Stimulated activated effector memory CD8-positive, alpha-beta T cell treated with anti-CD3 and anti-CD28 coated beads, Interleukin-12 subunit alpha, Interleukin-12 subunit beta, amount 100 ng/mL, for 72 hours (primary cell): ENCODE measurements at regions not wholly inside any gene's neighbourhood (a gene's known extent, or its start where the extent isn't known, plus 50 kb on each side); places are given as distances from the start of the nearest gene placed in this dataset.
A peak's percentile ranks its signal among the peaks of the same experiment; 100 is the strongest.

Experiments used
- ATAC-seq: fragments of 150-1000 bp; cut with Tn5 transposase; 2 replicates; pipeline ENCODE4 v1.10.0; 2021
- DNase-seq, 2 donors: peaks; one replicate each; pipeline ENCODE4 v3.0.0; 2021 to 2022; ENCODE audit warnings: low spot score in 2 of 2
- H3K27ac Mint-ChIP-seq: one replicate; pipeline ENCODE4 v1.8.0; 2022; ENCODE audit warnings: mild to moderate bottlenecking, mixed read lengths
- H3K36me3 Mint-ChIP-seq: one replicate; pipeline ENCODE4 v1.8.0; 2022; ENCODE audit warnings: mild to moderate bottlenecking, mixed read lengths
- H3K4me1 Mint-ChIP-seq: one replicate; pipeline ENCODE4 v1.8.0; 2022; ENCODE audit warnings: mixed read lengths
- H3K4me3 Mint-ChIP-seq: one replicate; pipeline ENCODE4 v1.8.0; 2022; ENCODE audit warnings: mild to moderate bottlenecking, mixed read lengths
- H3K9me3 Mint-ChIP-seq: one replicate; pipeline ENCODE4 v1.8.0; 2022; ENCODE audit warnings: mixed read lengths

DNA sequence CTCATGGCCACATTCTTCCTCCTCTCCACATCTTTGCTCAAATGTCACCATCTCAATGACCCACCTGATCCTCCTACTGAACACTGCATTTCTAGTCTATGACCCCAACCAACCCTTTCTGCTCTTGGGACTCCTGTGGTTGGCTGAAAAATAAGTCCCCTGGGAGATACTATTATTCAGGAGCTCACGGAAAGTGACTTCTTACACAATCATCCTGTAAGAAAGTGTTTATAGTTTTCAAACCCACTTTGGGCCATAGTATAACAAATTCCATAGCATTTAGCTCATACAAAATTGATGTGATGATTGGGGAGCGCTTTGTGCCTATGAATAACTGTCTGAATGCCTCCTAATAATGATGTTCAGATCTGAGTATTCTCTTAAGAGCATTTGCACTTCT lies 161.4 kb upstream of the HS3ST1 start:
- ATAC-seq, result no peak

DNA sequence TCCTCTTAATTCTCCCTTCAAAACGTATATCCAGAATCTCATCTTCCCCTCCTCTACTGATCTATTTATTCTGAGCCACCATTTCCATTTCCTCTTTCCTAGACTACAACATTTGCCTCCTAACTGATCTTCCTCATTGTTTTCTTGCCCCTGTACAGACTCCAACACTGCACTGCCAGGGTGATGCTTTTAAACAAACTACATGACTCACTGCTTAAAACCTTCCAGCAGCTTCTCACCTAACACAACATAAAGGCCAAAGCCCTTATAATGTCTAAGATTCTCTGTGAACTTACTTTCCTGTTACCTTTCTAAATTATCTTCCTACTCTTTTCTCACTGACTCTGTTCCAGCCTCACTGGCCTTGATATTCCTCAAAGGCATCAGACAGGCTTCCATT lies 161.0 kb upstream of the HS3ST1 start:
- Mint-ChIP-seq H3K36me3 (no peaks in the 10 kb centered on the region), H3K9me3 (no peaks in the 10 kb centered on the region), H3K27ac (no peak overlapping the region), H3K4me3 (no peak overlapping the region), H3K4me1 (no peaks in the 10 kb centered on the region)
- DNase-seq, result no peak
- ATAC-seq, result no peak

More for the DNA sequence above, 161.4 kb upstream of the HS3ST1 start:
- no peak overlapping the region for H3K27ac Mint-ChIP-seq
- H3K4me1 Mint-ChIP-seq, result no peaks in the 10 kb centered on the region
- no peaks in the 10 kb centered on the region for H3K9me3 Mint-ChIP-seq
- no peak for DNase-seq
- no peak overlapping the region for H3K4me3 Mint-ChIP-seq
- no peaks in the 10 kb centered on the region for H3K36me3 Mint-ChIP-seq

- Mint-ChIP-seq H3K4me3 (no peak overlapping the region), H3K27ac (no peak overlapping the region), H3K9me3 (no peaks in the 10 kb centered on the region), H3K36me3 (no peaks in the 10 kb centered on the region), H3K4me1 (no peaks in the 10 kb centered on the region)
- ATAC-seq (no peak), DNase-seq (no peak)
Observed at GRCh38 chr4:11587797-11588196, 159.1 kb upstream of the HS3ST1 start.

DNA sequence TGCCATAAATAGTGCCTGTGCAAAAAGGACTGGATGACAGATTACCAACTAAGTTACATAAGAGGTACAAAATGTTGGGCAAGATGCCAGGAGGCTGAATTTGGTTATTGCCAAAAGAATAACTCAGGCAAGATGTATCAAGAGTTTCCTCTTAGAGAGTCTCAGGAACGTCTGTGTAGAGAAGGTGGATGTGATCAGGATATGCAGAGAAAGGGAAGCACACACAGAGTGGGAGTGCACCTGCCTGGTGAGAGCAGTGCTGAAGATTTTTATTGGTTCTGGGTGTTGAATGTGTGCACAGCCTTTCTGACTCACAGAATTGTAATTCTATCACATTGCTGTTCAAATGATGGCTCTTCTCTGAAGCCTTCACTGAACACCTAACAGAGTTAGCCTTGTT lies 156.8 kb upstream of the HS3ST1 start:
- ATAC-seq (no peak), DNase-seq (no peak)
- no peak overlapping the region for H3K27ac Mint-ChIP-seq

DNA sequence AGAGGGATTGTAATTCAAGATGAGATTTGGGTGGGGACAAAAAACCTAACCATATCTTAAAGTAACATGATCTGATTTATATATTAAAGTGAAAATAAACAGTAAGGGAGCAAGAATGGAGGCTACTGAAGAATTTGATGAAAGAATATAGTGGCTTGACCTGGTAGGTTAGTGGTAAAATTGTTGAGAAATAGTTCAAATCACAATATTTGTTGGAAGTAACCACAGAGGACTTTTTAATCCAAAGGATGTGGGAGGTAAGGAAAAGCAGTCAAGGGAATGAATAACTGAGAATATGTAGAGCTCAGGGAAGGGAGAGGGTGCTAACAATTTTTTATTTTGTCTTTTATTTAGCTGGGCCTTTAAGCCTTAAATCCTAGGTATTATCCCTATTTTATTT lies 139.8 kb upstream of the HS3ST1 start:
- H3K36me3 Mint-ChIP-seq, result no peaks in the 10 kb centered on the region
- H3K27ac Mint-ChIP-seq, result no peak overlapping the region
- DNase-seq, result no peak
- ATAC-seq, result no peak
- no peaks in the 10 kb centered on the region for H3K9me3 Mint-ChIP-seq
- no peaks in the 10 kb centered on the region for H3K4me1 Mint-ChIP-seq
- H3K4me3 Mint-ChIP-seq, result no peak overlapping the region

More for the DNA sequence above, 156.8 kb upstream of the HS3ST1 start:
- Mint-ChIP-seq H3K4me3 (no peak overlapping the region), H3K4me1 (no peaks in the 10 kb centered on the region), H3K9me3 (peaks cover 9% of the 10 kb centered on the region), H3K36me3 (no peaks in the 10 kb centered on the region)

- no peaks in the 10 kb centered on the region for H3K4me1 Mint-ChIP-seq
- no peaks in the 10 kb centered on the region for H3K9me3 Mint-ChIP-seq
- ATAC-seq, result no peak
- H3K4me3 Mint-ChIP-seq, result no peak overlapping the region
- no peaks in the 10 kb centered on the region for H3K36me3 Mint-ChIP-seq
- H3K27ac Mint-ChIP-seq, result no peak overlapping the region
- no peak for DNase-seq
Observed at GRCh38 chr4:11566444-11567022, 137.8 kb upstream of the HS3ST1 start.

DNA sequence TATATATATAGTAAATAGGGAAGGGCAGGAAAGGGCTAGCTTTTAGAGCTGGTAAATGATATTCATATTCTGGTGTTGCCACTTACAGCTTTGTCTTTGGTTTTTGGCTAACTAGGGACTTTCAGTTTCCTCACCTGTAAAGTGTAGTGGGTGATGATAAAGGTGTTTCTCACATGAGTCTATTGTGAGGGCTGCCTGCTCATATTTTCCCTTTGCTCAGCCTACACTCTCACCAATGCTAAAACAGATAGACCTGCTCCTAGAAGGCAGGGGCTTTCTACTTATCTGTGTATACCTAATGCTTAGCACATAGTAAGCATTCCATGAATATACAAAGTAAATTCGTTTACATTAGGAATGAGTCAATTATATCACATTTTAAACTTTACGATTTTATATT lies 137.2 kb upstream of the HS3ST1 start:
- no peaks in the 10 kb centered on the region for H3K4me1 Mint-ChIP-seq
- H3K9me3 Mint-ChIP-seq, result no peaks in the 10 kb centered on the region
- DNase-seq (no peak), ATAC-seq (no peak)
- no peak overlapping the region for H3K4me3 Mint-ChIP-seq
- H3K27ac Mint-ChIP-seq, result no peak overlapping the region
- no peaks in the 10 kb centered on the region for H3K36me3 Mint-ChIP-seq

DNA sequence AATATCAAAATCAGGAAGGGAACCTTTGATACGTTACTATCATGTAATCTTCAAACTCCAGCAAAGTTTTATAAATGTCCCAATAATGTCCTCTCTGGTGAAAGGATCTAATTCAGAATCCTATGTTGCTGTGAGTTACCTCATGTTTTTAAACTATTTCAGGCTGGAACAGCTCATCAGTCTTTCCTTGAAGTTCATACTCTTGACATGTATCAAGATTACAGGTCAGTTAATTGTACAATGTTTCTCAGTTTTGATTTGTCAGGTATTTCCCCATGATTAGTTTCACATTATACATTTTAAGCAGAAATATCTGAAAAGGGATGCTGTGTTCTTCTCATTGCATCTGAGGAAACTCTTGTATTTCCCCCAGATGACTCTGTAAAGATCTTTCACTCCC lies 136.5 kb upstream of the HS3ST1 start:
- H3K27ac Mint-ChIP-seq, result no peak overlapping the region
- no peaks in the 10 kb centered on the region for H3K4me1 Mint-ChIP-seq
- DNase-seq (no peak), ATAC-seq (no peak)
- no peaks in the 10 kb centered on the region for H3K36me3 Mint-ChIP-seq
- H3K4me3 Mint-ChIP-seq, result no peak overlapping the region
- H3K9me3 Mint-ChIP-seq, result no peaks in the 10 kb centered on the region

- DNase-seq (no peak), ATAC-seq (no peak)
- Mint-ChIP-seq H3K36me3 (no peaks in the 10 kb centered on the region), H3K4me3 (no peak overlapping the region), H3K4me1 (no peaks in the 10 kb centered on the region), H3K9me3 (no peaks in the 10 kb centered on the region), H3K27ac (no peak overlapping the region)
Observed at GRCh38 chr4:11564021-11564420, 135.3 kb upstream of the HS3ST1 start.

DNA sequence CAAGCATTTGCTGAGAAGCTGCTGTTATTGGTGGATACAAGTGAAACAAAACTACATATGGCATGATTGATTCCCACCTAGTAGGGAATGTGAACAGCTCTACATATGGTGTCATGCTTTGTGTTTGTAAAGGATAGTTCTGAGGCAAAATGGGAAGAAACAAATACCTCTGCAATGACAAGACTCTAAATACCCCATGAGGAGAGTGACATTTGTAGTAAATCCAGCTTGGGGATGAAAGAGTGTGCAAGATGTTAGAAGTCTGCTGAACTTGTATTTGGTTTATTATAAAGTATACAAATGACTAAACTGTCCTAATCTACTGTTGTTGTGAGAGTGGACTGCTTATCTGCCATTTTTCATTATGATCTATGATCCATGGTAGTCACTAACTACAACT lies 120.8 kb upstream of the HS3ST1 start:
- Mint-ChIP-seq H3K4me3 (no peak overlapping the region), H3K27ac (no peak overlapping the region), H3K4me1 (peaks cover 7% of the 10 kb centered on the region), H3K9me3 (no peaks in the 10 kb centered on the region), H3K36me3 (no peaks in the 10 kb centered on the region)
- ATAC-seq, result no peak
- DNase-seq, result no peak

DNA sequence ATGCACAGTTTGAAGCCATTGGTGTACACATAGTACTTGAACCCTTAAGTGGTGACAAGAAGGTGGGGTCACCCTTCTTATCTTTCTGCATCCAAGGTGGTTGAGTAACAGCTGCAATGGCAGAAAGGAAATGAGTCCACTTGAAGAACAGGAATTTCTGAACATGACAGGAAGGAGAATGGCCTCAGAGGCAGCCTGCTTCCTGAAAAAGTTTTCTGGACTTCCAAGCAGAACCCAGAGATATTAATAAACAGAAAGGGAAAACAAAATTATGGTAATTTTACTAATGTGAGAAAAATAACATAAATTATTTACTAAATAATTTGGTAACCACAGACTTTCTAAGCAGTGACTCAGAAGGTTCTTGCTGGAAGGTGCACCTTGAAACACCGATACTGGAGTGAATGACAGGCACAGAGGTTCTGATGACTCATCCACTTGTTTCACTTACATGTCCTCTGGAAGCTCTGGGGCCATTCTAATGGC lies 119.9 kb upstream of the HS3ST1 start:
- Mint-ChIP-seq H3K9me3 (no peaks in the 10 kb centered on the region), H3K4me3 (no peak overlapping the region), H3K4me1 (peaks cover 7% of the 10 kb centered on the region), H3K36me3 (no peaks in the 10 kb centered on the region), H3K27ac (no peak overlapping the region)
- ATAC-seq, result peak; percentile 65
- no peak for DNase-seq

GRCh38 chr4:11546391-11547175 lies 117.9 kb upstream of the HS3ST1 start:
- DNase-seq, result no peak
- Mint-ChIP-seq H3K9me3 (no peaks in the 10 kb centered on the region), H3K4me1 (peaks cover 7% of the 10 kb centered on the region), H3K4me3 (no peak overlapping the region), H3K36me3 (no peaks in the 10 kb centered on the region), H3K27ac (no peak overlapping the region)
- no peak for ATAC-seq

- Mint-ChIP-seq H3K4me1 (peaks cover 7% of the 10 kb centered on the region), H3K4me3 (no peak overlapping the region), H3K9me3 (no peaks in the 10 kb centered on the region), H3K27ac (no peak overlapping the region), H3K36me3 (no peaks in the 10 kb centered on the region)
- DNase-seq (no peak), ATAC-seq (no peak)
Observed at GRCh38 chr4:11545651-11546050, 117.0 kb upstream of the HS3ST1 start.

DNA sequence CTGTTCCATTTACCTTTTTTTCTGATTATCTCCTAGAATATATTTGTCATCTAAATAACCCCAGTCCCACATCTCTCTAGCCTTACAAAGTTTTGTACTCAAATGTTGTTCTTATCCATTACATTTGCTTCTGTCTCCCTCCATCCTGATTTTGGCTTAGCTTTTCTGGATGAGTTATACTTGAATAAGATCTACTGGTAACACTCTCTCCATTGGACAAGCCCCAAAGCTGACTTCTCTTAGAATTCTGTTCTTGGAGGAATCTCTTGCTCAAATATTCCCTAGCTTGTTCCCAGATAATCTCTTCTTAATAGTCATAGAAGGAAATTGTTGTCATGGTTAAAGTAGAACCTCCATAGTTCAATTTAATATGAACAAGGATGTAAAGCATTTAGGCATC lies 115.5 kb upstream of the HS3ST1 start:
- no peak overlapping the region for H3K4me3 Mint-ChIP-seq
- DNase-seq (no peak), ATAC-seq (no peak)
- no peaks in the 10 kb centered on the region for H3K9me3 Mint-ChIP-seq
- H3K4me1 Mint-ChIP-seq, result peaks cover 7% of the 10 kb centered on the region
- H3K36me3 Mint-ChIP-seq, result no peaks in the 10 kb centered on the region
- H3K27ac Mint-ChIP-seq, result no peak overlapping the region

DNA sequence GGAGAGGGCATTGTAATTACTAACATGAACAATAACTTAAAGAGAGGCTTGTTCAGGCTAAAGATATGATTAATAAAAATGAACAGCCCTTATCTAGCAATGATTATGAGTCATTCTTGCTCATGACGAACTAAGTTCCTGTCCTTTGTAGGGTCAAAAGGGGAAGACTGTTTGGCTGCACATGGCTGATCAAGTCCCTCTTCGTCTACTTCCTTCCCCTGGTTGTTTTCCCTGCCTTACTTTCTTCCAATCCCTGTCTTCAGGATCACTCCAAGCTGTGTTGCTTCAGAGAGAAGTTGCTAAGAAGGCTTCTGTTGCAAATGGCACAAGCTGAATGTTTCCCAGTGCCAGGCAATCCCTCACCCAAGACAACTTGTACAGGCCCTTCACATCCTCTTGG lies 115.0 kb upstream of the HS3ST1 start:
- Mint-ChIP-seq H3K4me1 (peaks cover 7% of the 10 kb centered on the region), H3K27ac (no peak overlapping the region), H3K4me3 (no peak overlapping the region), H3K36me3 (no peaks in the 10 kb centered on the region), H3K9me3 (no peaks in the 10 kb centered on the region)
- DNase-seq (no peak), ATAC-seq (no peak)

DNA sequence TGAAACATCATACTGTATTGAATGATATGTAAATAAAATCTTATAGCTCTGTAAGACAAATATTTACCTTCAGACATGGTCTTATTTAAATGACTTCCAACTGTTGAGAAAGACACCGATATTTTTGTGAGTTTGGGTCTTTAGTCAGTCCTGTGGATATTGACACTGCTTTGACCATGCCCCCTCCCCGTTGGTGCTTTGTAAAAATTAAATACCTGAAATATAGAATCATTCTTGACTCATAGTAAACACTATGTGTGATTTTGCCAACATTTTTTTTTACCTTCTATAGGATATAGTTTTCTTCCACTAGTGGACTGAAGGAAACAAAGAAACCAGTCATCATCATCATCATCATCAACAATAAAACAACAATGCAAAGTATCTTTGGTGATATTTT lies 114.3 kb upstream of the HS3ST1 start:
- Mint-ChIP-seq H3K4me1 (peaks cover 2% of the 10 kb centered on the region), H3K36me3 (no peaks in the 10 kb centered on the region), H3K27ac (no peak overlapping the region), H3K9me3 (no peaks in the 10 kb centered on the region), H3K4me3 (no peak overlapping the region)
- ATAC-seq (no peak), DNase-seq (no peak)
